Gastroesophageal sphincter (tissue), 3 donors: ENCODE measurements at regions not wholly inside any gene's neighbourhood (a gene's known extent, or its start where the extent isn't known, plus 50 kb on each side); places are given as distances from the start of the nearest gene placed in this dataset.

ENCODE experiments used
- EP300 ChIP-seq: sonication (generic); formaldehyde crosslinking; IDR thresholded peaks from one replicate; pipeline ENCODE4 v1.6.1; 2017; ENCODE audit warnings: antibody characterized with exemption, mild to moderate bottlenecking
- POLR2A ChIP-seq, 2 donors: fragments of 450-650 bp; IDR thresholded peaks; one replicate each; pipeline ENCODE4 v1.6.1; 2017; ENCODE audit warnings: antibody characterized with exemption in 2 of 2, mild to moderate bottlenecking in 2 of 2, moderate library complexity in 1 of 2
- TF ChIP-seq, protein P1 (sequence below), 4 experiments: fragments of 200-600 bp in 2 of 4; fragments of 450-650 bp in 2 of 4; sonication (generic) in 1 of 4; IDR thresholded peaks; one replicate each; pipeline ENCODE4 v1.5.1; 2017 to 2019; ENCODE audit warnings: antibody characterized with exemption in 4 of 4, mild to moderate bottlenecking in 2 of 4, moderate library complexity in 2 of 4

- no peak for TF ChIP-seq POLR2A (IDR thresholded peaks at IDR 0.05)
- TF ChIP-seq, protein P1, sequence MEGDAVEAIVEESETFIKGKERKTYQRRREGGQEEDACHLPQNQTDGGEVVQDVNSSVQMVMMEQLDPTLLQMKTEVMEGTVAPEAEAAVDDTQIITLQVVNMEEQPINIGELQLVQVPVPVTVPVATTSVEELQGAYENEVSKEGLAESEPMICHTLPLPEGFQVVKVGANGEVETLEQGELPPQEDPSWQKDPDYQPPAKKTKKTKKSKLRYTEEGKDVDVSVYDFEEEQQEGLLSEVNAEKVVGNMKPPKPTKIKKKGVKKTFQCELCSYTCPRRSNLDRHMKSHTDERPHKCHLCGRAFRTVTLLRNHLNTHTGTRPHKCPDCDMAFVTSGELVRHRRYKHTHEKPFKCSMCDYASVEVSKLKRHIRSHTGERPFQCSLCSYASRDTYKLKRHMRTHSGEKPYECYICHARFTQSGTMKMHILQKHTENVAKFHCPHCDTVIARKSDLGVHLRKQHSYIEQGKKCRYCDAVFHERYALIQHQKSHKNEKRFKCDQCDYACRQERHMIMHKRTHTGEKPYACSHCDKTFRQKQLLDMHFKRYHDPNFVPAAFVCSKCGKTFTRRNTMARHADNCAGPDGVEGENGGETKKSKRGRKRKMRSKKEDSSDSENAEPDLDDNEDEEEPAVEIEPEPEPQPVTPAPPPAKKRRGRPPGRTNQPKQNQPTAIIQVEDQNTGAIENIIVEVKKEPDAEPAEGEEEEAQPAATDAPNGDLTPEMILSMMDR (IDR thresholded peaks at IDR 0.05): no peak
- no peak for TF ChIP-seq EP300
Observed at GRCh38 chr10:113446739-113447138, 106.1 kb upstream of the HABP2 start.
